Neuronal stem cell (in vitro differentiated cells): ENCODE measurements at regions not wholly inside any gene's neighbourhood (a gene's known extent, or its start where the extent isn't known, plus 50 kb on each side); places are given as distances from the start of the nearest gene placed in this dataset.

Source experiments
- DNase-seq: peaks from one replicate; pipeline ENCODE4 v3.0.0-alpha.2; 2013; ENCODE audit warnings: low spot score
- H2AFZ ChIP-seq: one replicate; pipeline ENCODE4 v1.6.1; 2013; ENCODE audit warnings: mild to moderate bottlenecking, low read length, inconsistent platforms
- H2AK5ac ChIP-seq: 2 replicates; pipeline ENCODE4 v1.6.1; 2013; ENCODE audit warnings: low read depth, mild to moderate bottlenecking, inconsistent platforms, low read length, moderate library complexity, mixed read lengths
- H2BK120ac ChIP-seq: 2 replicates; pipeline ENCODE4 v1.6.1; 2013; ENCODE audit warnings: low read depth, mild to moderate bottlenecking, inconsistent platforms, low read length, moderate library complexity, mixed read lengths
- H2BK12ac ChIP-seq: one replicate; pipeline ENCODE4 v1.6.1; 2013; ENCODE audit warnings: low read length, inconsistent platforms
- H2BK15ac ChIP-seq: 2 replicates; pipeline ENCODE4 v1.6.1; 2013; ENCODE audit warnings: mild to moderate bottlenecking, low read length, inconsistent platforms, mixed read lengths
- H2BK5ac ChIP-seq: one replicate; pipeline ENCODE4 v1.6.1; 2013; ENCODE audit warnings: inconsistent platforms, mild to moderate bottlenecking, low read length, moderate library complexity
- H3K14ac ChIP-seq: one replicate; pipeline ENCODE4 v1.6.1; 2013; ENCODE audit warnings: low read length, inconsistent platforms
- H3K18ac ChIP-seq: 2 replicates; pipeline ENCODE4 v1.6.1; 2013; ENCODE audit warnings: low read length, inconsistent platforms
- H3K23ac ChIP-seq: 2 replicates; pipeline ENCODE4 v1.6.1; 2013; ENCODE audit warnings: low read depth, mild to moderate bottlenecking, mixed read lengths, low read length, inconsistent platforms; ENCODE audit not compliant: poor library complexity
- H3K27ac ChIP-seq: replicated peaks from 3 replicates; pipeline ENCODE4 v1.5.1; 2013; ENCODE audit warnings: low read length, inconsistent platforms
- H3K27me3 ChIP-seq, 3 experiments: 2 replicates each; pipeline ENCODE4 v1.6.1; 2013; ENCODE audit warnings: low read length in 3 of 3, mild to moderate bottlenecking in 2 of 3, inconsistent platforms in 1 of 3, low read depth in 1 of 3, mixed read lengths in 1 of 3, moderate library complexity in 1 of 3; ENCODE audit not compliant: control insufficient read depth in 3 of 3, insufficient read depth in 3 of 3
- H3K36me3 ChIP-seq, 2 donors: replicated peaks in 1 of 2; 2 replicates each; pipeline ENCODE4 v1.6.1; 2013; ENCODE audit warnings: low read length in 2 of 2; ENCODE audit not compliant: control insufficient read depth in 2 of 2, insufficient read depth in 2 of 2
- H3K4ac ChIP-seq: 2 replicates; pipeline ENCODE4 v1.6.1; 2013; ENCODE audit warnings: inconsistent platforms, mild to moderate bottlenecking, low read length, moderate library complexity
- H3K4me1 ChIP-seq, 2 donors: 1 replicate in 1 of 2; 2 replicates in 1 of 2; pipeline ENCODE4 v1.6.1; 2013; ENCODE audit warnings: low read length in 2 of 2, low read depth in 1 of 2; ENCODE audit not compliant: control insufficient read depth in 2 of 2, insufficient read depth in 1 of 2
- H3K4me2 ChIP-seq: one replicate; pipeline ENCODE4 v1.6.1; 2013; ENCODE audit warnings: mild to moderate bottlenecking, low read length, inconsistent platforms; ENCODE audit not compliant: insufficient read depth, poor library complexity, severe bottlenecking
- H3K4me3 ChIP-seq, 2 donors: 2 replicates each; pipeline ENCODE4 v1.5.1; 2013; ENCODE audit warnings: low read length in 2 of 2, mild to moderate bottlenecking in 2 of 2, inconsistent platforms in 1 of 2, moderate library complexity in 1 of 2
- H3K79me1 ChIP-seq: one replicate; pipeline ENCODE4 v1.6.1; 2013; ENCODE audit warnings: low read depth, mild to moderate bottlenecking, inconsistent platforms, low read length, moderate library complexity
- H3K9ac ChIP-seq: one replicate; pipeline ENCODE4 v1.6.1; 2013; ENCODE audit warnings: mild to moderate bottlenecking, low read depth, low read length, inconsistent platforms; ENCODE audit not compliant: poor library complexity
- H3K9me3 ChIP-seq, 2 donors: replicated peaks in 1 of 2; 2 replicates each; pipeline versions ENCODE3 to v1.6.1; 2013; ENCODE audit warnings: low read length in 2 of 2, mild to moderate bottlenecking in 2 of 2, inconsistent platforms in 1 of 2, low read depth in 1 of 2, mixed read lengths in 1 of 2, moderate library complexity in 1 of 2; ENCODE audit not compliant: control insufficient read depth in 2 of 2, insufficient read depth in 1 of 2
- H4K8ac ChIP-seq: one replicate; pipeline ENCODE4 v1.6.1; 2013; ENCODE audit warnings: low read depth, mild to moderate bottlenecking, inconsistent platforms, low read length, moderate library complexity
- H4K91ac ChIP-seq: one replicate; pipeline ENCODE4 v1.6.1; 2013; ENCODE audit warnings: low read length, low read depth, mild to moderate bottlenecking, inconsistent platforms; ENCODE audit not compliant: poor library complexity
- WGBS, 2 donors: extraction: QIAGEN DNeasy Blood & Tissue Kit; methylation state at CpG; one replicate each; pipeline ENCODE4 v1.1.7; 2013; ENCODE audit warnings: missing lambda C conversion rate in 2 of 2, mixed read lengths in 1 of 2; ENCODE audit not compliant: insufficient read length in 2 of 2, insufficient replicate concordance in 1 of 2; ENCODE audit errors: extremely low coverage in 2 of 2; 5-methylcytosine and 5-hydroxymethylcytosine counted together

DNA sequence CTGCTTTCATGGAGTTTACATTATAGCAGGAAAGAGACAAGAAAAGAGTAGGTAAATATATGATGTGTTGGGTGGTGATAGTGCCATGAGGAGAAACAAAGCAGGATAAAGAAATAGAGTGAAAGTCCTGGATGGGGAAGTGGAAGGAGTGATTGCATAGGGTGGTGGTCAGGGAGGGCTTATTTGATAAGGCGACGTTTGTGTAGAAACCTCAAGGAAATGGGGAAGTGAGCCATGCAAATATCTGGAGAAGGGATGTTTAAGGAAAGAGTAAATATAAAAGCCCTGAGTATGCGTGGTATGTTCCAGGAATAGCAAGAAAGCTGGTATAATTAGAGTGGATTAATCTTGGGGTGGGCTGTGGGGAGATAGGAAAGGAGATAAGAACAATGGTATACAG lies 134.7 kb upstream of the SV2C start:
- Histone ChIP-seq H2AK5ac (no peak overlapping the region), H3K36me3 (no peaks in the 10 kb centered on the region), H3K14ac (no peak overlapping the region), H3K4me3 (no peak overlapping the region), H3K23ac (no peak overlapping the region), H3K9me3 (no peaks in the 10 kb centered on the region), H3K9ac (no peak overlapping the region), H4K8ac (no peak overlapping the region), H3K18ac (no peak overlapping the region), H2AFZ (no peak overlapping the region), H3K4ac (no peak overlapping the region), H2BK120ac (no peak overlapping the region), H3K27ac (no peak overlapping the region), H3K27me3 (no peaks in the 10 kb centered on the region), H3K4me1 (no peaks in the 10 kb centered on the region), H2BK5ac (no peak overlapping the region), H3K4me2 (no peak overlapping the region), H3K79me1 (no peaks in the 10 kb centered on the region), H4K91ac (no peak overlapping the region), H2BK12ac (no peak overlapping the region), H2BK15ac (no peak overlapping the region)
- WGBS, 2 donors = no CpG with 5 or more reads among the region's 3 CpGs
- DNase-seq = no peak

DNA sequence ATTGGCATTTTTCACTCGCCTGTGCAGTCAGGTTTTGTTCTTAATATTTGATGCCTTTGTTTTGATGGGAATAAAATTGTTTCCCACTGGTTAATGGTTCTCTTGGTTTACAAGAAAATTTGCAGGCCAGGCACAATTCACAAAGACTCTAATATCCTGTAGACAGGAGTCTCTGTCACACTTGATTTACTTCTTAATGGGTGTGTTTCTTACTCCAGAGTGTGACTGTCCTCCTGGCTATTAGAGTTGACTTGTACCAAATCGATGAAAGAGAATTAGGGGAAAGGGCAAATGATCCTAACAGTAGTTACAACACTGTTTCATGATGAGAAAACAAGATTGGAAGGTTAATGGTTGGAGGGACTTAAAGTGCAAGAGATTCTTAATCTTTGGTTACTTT lies 142.8 kb upstream of the SV2C start:
- H3K27me3 ChIP-seq = no peaks in the 10 kb centered on the region
- no peaks in the 10 kb centered on the region for H3K4me1 ChIP-seq
- H3K36me3 ChIP-seq = no peaks in the 10 kb centered on the region
- H3K4ac ChIP-seq = no peak overlapping the region
- H3K79me1 ChIP-seq = no peaks in the 10 kb centered on the region
- no peak overlapping the region for H2AFZ ChIP-seq
- H2BK120ac ChIP-seq = no peak overlapping the region
- H3K27ac ChIP-seq = no peak overlapping the region
- H4K8ac ChIP-seq = no peak overlapping the region
- no peak overlapping the region for H3K23ac ChIP-seq
- no peak overlapping the region for H2BK15ac ChIP-seq
- no peak overlapping the region for H2AK5ac ChIP-seq
- no CpG with 5 or more reads among the region's 2 CpGs for WGBS, 2 donors
- H3K4me3 ChIP-seq = no peak overlapping the region
- no peak for DNase-seq
- no peak overlapping the region for H3K9ac ChIP-seq
- no peaks in the 10 kb centered on the region for H3K9me3 ChIP-seq
- H3K14ac ChIP-seq = no peak overlapping the region
- no peak overlapping the region for H2BK5ac ChIP-seq
- H2BK12ac ChIP-seq = no peak overlapping the region
- no peak overlapping the region for H3K4me2 ChIP-seq
- H4K91ac ChIP-seq = no peak overlapping the region
- H3K18ac ChIP-seq = no peak overlapping the region

DNA sequence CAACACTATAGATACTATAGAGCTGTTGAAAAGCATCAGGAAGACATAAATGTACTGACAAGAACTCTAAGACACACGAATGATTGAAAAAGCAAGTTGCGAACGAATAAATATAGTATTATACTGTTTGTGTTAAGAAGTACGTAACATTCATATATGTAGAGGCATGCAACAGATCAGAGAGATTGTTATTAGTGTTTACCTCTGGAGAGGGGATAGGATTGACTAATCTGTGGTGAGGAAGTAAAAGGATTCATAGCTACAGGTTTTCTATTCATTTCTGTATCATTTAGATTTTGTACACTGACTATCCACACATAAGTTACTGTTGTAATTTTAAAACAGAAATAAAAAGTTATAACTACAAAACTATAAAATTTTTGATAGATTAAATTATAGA lies 147.6 kb upstream of the SV2C start:
- no peak overlapping the region for H3K9ac ChIP-seq
- WGBS, 2 donors = no CpG with 5 or more reads among the region's 4 CpGs
- H3K4me3 ChIP-seq = no peak overlapping the region
- no peak overlapping the region for H3K4ac ChIP-seq
- H2AFZ ChIP-seq = no peak overlapping the region
- no peaks in the 10 kb centered on the region for H3K4me1 ChIP-seq
- H4K8ac ChIP-seq = no peak overlapping the region
- H2BK5ac ChIP-seq = no peak overlapping the region
- H2BK120ac ChIP-seq = no peak overlapping the region
- H2BK12ac ChIP-seq = no peak overlapping the region
- H3K18ac ChIP-seq = no peak overlapping the region
- H3K4me2 ChIP-seq = no peak overlapping the region
- H3K27ac ChIP-seq = no peak overlapping the region
- no peak overlapping the region for H2BK15ac ChIP-seq
- H4K91ac ChIP-seq = no peak overlapping the region
- H2AK5ac ChIP-seq = no peak overlapping the region
- DNase-seq = no peak
- no peaks in the 10 kb centered on the region for H3K27me3 ChIP-seq
- H3K36me3 ChIP-seq = no peaks in the 10 kb centered on the region
- no peak overlapping the region for H3K14ac ChIP-seq
- no peaks in the 10 kb centered on the region for H3K79me1 ChIP-seq
- H3K23ac ChIP-seq = no peak overlapping the region
- H3K9me3 ChIP-seq = peaks cover 0 to 2% of the 10 kb centered on the region in 2 donors

DNA sequence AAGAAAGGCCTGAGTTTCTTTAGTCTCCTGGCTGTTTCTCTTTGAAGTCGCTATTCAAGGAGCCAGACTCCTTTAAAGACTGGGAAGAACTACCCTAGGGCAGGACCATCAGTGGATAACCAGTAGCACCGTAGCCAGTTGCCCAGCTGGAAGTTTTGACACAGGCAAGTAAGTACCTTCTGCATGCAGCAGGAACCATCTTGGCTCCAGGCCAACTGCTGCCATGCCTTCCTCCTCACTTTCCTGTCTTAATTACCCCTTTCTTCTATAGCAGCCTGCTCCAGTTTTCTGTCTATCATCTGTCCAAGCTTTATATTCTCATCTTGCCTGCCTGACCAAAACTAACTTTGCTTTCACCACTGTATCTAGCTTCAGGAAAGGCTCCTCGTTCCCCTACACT lies 149.7 kb upstream of the SV2C start:
- Histone ChIP-seq H3K9me3 (peaks cover 0 to 2% of the 10 kb centered on the region in 2 donors), H3K4me1 (peaks cover 0 to 4% of the 10 kb centered on the region in 2 donors), H3K18ac (no peak overlapping the region), H3K27ac (no peak overlapping the region), H3K4me2 (no peak overlapping the region), H3K9ac (no peak overlapping the region), H2BK5ac (no peak overlapping the region), H2BK12ac (no peak overlapping the region), H4K91ac (no peak overlapping the region), H3K36me3 (no peaks in the 10 kb centered on the region), H3K27me3 (no peaks in the 10 kb centered on the region), H3K4ac (no peak overlapping the region), H2AK5ac (no peak overlapping the region), H2BK15ac (no peak overlapping the region), H2BK120ac (no peak overlapping the region), H2AFZ (no peak overlapping the region), H4K8ac (no peak overlapping the region), H3K4me3 (no peak overlapping the region), H3K14ac (no peak overlapping the region), H3K23ac (no peak overlapping the region), H3K79me1 (no peaks in the 10 kb centered on the region)
- no peak for DNase-seq
- WGBS, 2 donors = no CpG with 5 or more reads among the region's 3 CpGs
